ENCODE measurements at regions not wholly inside any gene's neighbourhood (a gene's known extent, or its start where the extent isn't known, plus 50 kb on each side); places are given as distances from the start of the nearest gene placed in this dataset.

DNA sequence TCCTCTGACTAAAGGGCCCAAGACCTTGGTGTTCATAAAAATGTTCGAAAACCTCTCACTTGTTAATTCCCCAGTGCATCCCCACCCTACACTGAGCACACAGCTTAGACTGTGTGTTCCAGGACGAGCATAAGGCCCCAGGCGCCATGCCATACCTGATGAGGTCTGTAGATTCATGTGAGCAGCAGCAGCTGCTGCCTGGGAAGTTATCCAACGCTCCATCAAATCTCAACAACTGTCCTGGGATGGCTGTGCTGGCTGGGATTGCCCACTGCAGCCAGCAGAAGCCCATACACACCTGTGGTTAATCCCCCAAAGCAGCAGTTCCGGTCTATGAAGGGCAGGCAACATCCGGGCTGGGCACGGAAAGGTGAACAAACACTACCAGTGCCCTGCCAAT, 391.2 kb downstream of the IL20RB start:
- Mint-ChIP-seq H3K27me3 (no peaks in the 10 kb centered on the region), H3K4me3 (no peak overlapping the region), H3K36me3 (no peaks in the 10 kb centered on the region), H3K9me3 (peaks cover 0 to 10% (median 4%) of the 10 kb centered on the region in 8 donors), H3K4me1 (no peaks in the 10 kb centered on the region), H3K27ac (no peak overlapping the region)
- Histone ChIP-seq H3K9me3 (ENCODE audit: control insufficient read depth in 1 of 2, low read length in 2 of 2) (no peaks in the 10 kb centered on the region), H3K4me3 (ENCODE audit: low read length in 2 of 2) (no peak overlapping the region), H3K27ac (ENCODE audit: low read depth, low read length) (no peak overlapping the region), H3K27me3 (ENCODE audit: insufficient read depth, low read length) (no peaks in the 10 kb centered on the region), H3K36me3 (ENCODE audit: insufficient read depth, low read length) (no peaks in the 10 kb centered on the region), H3K4me1 (ENCODE audit: insufficient read depth, low read length) (no peaks in the 10 kb centered on the region)
- ChIA-PET CTCF (ENCODE audit: partially characterized antibody) (no interaction called here), POLR2A (ENCODE audit: partially characterized antibody) (no interaction called here)
- intact Hi-C loops (cut with micrococcal nuclease) = no loop called here
- DNase-seq = no peak

DNA sequence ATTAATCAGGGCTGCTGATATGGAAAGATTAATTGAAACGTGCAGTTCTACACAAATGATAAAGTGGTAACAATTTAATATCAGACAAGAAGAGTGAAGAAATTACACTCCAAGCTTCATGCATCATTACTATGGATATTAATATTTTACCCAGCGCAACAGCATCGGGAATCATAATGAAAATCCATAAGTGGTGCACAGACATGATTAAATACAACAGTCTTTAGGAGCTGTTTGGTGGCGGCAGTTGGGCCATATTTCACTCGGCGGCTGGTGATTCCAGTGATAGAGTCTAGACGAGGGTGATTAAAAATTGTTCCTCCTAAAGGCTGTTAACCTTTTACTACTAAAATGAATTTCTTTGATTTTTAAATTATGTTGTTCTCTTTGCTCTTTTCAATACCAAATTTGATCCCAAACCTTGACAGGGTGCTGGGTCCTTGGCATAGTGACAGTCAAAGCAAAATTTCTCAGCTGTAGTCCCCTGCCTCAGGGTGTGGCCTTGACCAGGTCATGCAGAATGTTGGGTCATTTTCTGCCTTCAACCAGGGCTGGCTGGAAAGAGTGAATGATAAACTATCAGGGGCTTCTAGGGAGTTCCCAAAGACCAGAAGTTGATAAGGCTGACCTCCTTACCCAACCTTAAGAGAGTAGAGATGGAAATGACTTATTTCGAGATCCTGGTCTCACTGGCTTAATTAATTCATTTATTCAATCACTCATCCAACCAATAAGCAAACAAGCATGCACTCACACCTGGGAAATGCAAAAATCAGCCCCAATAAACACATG, 392.0 kb downstream of the IL20RB start:
- ChIA-PET POLR2A (ENCODE audit: partially characterized antibody) (no interaction called here), CTCF (ENCODE audit: partially characterized antibody) (no interaction called here)
- DNase-seq = no peak
- Histone ChIP-seq H3K27ac (ENCODE audit: low read depth, low read length) (no peak overlapping the region), H3K9me3 (ENCODE audit: control insufficient read depth in 1 of 2, low read length in 2 of 2) (no peaks in the 10 kb centered on the region), H3K27me3 (ENCODE audit: insufficient read depth, low read length) (no peaks in the 10 kb centered on the region), H3K4me1 (ENCODE audit: insufficient read depth, low read length) (no peaks in the 10 kb centered on the region), H3K36me3 (ENCODE audit: insufficient read depth, low read length) (no peaks in the 10 kb centered on the region), H3K4me3 (ENCODE audit: low read length in 2 of 2) (no peak overlapping the region)
- Mint-ChIP-seq H3K9me3 (peaks cover 0 to 10% (median 4%) of the 10 kb centered on the region in 8 donors), H3K4me3 (no peak overlapping the region), H3K27me3 (no peaks in the 10 kb centered on the region), H3K27ac (no peak overlapping the region), H3K36me3 (no peaks in the 10 kb centered on the region), H3K4me1 (no peaks in the 10 kb centered on the region)
- intact Hi-C loops (cut with micrococcal nuclease) = no loop called here

DNA sequence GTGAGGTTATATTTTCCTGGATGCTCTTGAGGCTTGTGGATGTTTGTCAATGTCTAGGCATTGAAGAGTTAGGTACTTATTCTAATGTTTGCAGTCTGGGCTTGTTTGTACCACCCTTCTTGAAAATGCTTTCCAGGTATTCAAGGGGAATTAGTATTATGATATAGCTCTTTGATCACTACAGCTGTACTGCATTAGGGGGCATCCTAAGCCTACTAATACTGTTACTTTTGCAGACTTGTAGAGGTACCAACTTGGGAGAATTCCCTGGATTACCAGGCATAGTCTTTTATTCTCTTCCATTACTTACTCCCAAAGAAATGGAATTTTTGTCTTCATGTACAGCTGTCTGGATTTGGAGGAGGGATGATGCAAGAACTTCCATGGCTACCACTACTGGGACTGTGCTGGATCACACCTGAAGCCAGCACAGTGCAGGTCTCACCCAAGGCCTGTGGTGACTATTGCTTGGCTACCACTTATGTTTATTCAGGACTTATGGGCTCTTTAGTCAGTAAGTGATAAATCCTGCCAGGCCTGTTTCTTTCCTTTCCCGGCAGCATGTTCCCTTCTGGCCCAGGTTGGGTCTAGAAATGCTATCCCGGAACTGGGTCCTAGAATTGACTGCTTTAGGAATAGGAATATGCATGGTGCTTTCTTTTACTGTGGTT, 402.9 kb downstream of the IL20RB start:
- no peaks in the 10 kb centered on the region for H3K36me3 Mint-ChIP-seq
- no peak for DNase-seq
- no peak overlapping the region for H3K27ac Mint-ChIP-seq
- H3K27me3 Mint-ChIP-seq = no peaks in the 10 kb centered on the region
- CTCF ChIA-PET (ENCODE audit: partially characterized antibody) = no interaction called here
- no peaks in the 10 kb centered on the region for H3K4me1 Mint-ChIP-seq
- H3K27me3 ChIP-seq (ENCODE audit: insufficient read depth, low read length) = no peaks in the 10 kb centered on the region
- H3K4me3 Mint-ChIP-seq = no peak overlapping the region
- POLR2A ChIA-PET (ENCODE audit: partially characterized antibody) = no interaction called here
- intact Hi-C loops (cut with micrococcal nuclease) = no loop called here
- no peak overlapping the region for H3K4me3 ChIP-seq (ENCODE audit: low read length in 2 of 2)
- H3K9me3 ChIP-seq (ENCODE audit: control insufficient read depth in 1 of 2, low read length in 2 of 2) = no peaks in the 10 kb centered on the region
- H3K9me3 Mint-ChIP-seq = peaks cover 3 to 19% (median 12%) of the 10 kb centered on the region in 8 donors
- H3K27ac ChIP-seq (ENCODE audit: low read depth, low read length) = no peak overlapping the region
- no peaks in the 10 kb centered on the region for H3K4me1 ChIP-seq (ENCODE audit: insufficient read depth, low read length)
- no peaks in the 10 kb centered on the region for H3K36me3 ChIP-seq (ENCODE audit: insufficient read depth, low read length)

DNA sequence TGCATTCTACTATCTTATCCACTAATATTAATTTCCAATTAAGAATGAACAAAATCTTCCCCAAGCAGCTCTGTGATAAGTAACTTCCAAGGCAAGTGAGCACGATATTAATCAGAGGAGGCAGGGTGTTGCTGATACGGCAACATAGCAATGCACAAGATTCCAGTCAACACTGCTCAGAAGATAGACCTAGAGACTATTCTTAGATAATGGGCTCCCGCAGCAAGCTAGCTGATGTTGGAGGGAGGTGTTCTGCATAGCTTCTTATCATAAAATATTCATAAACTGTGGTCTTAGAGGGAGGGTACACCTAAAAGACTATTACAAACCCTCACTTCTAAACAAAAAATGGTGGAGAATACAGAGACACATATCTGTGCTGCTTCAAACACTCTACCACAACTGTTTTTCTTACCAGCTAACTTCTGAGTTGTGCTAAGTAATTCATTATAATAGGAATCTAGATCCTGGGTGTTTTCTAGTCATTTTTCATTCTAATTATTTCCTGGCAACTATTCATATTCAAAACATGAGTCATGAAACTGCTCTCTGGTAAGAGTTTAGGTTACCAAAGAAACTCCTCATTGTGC, 382.0 kb upstream of the SOX14 start:
- H3K9me3 Mint-ChIP-seq = peaks cover 0 to 15% (median 4%) of the 10 kb centered on the region in 8 donors
- no peaks in the 10 kb centered on the region for H3K27me3 Mint-ChIP-seq
- CTCF ChIA-PET (ENCODE audit: partially characterized antibody) = no interaction called here
- Histone ChIP-seq H3K9me3 (ENCODE audit: control insufficient read depth in 1 of 2, low read length in 2 of 2) (no peaks in the 10 kb centered on the region), H3K36me3 (ENCODE audit: insufficient read depth, low read length) (no peaks in the 10 kb centered on the region), H3K4me1 (ENCODE audit: insufficient read depth, low read length) (no peaks in the 10 kb centered on the region), H3K27ac (ENCODE audit: low read depth, low read length) (no peak overlapping the region), H3K27me3 (ENCODE audit: insufficient read depth, low read length) (no peaks in the 10 kb centered on the region), H3K4me3 (ENCODE audit: low read length in 2 of 2) (no peak overlapping the region)
- no peaks in the 10 kb centered on the region for H3K4me1 Mint-ChIP-seq
- no peaks in the 10 kb centered on the region for H3K36me3 Mint-ChIP-seq
- H3K4me3 Mint-ChIP-seq = no peak overlapping the region
- POLR2A ChIA-PET (ENCODE audit: partially characterized antibody) = no interaction called here
- no peak overlapping the region for H3K27ac Mint-ChIP-seq
- DNase-seq = no peak
- intact Hi-C loops (cut with micrococcal nuclease) = no loop called here

DNA sequence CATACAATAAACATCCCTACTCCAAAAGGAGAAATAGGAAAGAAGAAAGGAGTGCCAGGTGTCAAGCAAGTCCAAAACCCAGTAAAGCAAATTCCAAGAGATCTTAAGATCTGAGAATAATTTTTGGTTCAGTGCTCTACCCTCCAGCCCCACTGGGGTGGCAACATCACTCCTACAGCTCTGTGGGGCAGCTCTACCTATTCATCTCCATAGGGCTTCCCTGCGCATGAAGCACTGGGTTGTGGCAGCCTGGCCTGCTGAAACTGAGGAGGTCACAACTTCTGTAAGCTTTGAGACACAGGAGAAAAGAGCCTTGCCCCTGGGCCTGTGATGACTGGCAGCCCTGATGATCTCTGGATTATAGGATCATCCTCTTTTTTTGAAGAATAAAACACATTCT, 378.2 kb upstream of the SOX14 start:
- POLR2A ChIA-PET (ENCODE audit: partially characterized antibody) = no interaction called here
- CTCF ChIA-PET (ENCODE audit: partially characterized antibody) = no interaction called here
- H3K27ac Mint-ChIP-seq = no peak overlapping the region
- Histone ChIP-seq H3K9me3 (ENCODE audit: control insufficient read depth in 1 of 2, low read length in 2 of 2) (no peaks in the 10 kb centered on the region), H3K4me1 (ENCODE audit: insufficient read depth, low read length) (no peaks in the 10 kb centered on the region), H3K27me3 (ENCODE audit: insufficient read depth, low read length) (no peaks in the 10 kb centered on the region), H3K27ac (ENCODE audit: low read depth, low read length) (no peak overlapping the region), H3K36me3 (ENCODE audit: insufficient read depth, low read length) (no peaks in the 10 kb centered on the region), H3K4me3 (ENCODE audit: low read length in 2 of 2) (no peak overlapping the region)
- no peaks in the 10 kb centered on the region for H3K36me3 Mint-ChIP-seq
- no peak overlapping the region for H3K4me3 Mint-ChIP-seq
- H3K4me1 Mint-ChIP-seq = no peaks in the 10 kb centered on the region
- no peaks in the 10 kb centered on the region for H3K27me3 Mint-ChIP-seq
- intact Hi-C loops (cut with micrococcal nuclease) = no loop called here
- H3K9me3 Mint-ChIP-seq = peaks cover 0 to 4% (median 2%) of the 10 kb centered on the region in 8 donors
- DNase-seq = no peak

DNA sequence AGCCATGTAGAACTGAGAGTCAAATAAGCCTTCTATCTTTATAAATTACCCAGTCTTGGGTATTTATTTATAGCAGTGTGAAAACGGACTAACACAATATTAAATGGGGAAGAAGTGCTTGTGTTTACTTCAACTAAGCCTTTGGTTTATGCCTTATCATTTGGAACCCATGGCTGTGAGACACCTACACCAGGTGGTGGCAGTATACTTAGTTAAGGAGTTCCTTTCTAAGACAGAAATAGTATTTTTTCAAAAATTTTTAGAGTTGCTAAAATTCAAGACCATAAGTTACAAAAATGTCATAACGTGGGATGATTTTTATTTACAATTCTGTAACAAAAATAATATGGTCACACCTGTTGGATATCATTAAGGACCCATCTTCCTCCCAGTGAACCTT, 354.5 kb upstream of the SOX14 start:
- DNase-seq = no peak
- POLR2A ChIA-PET (ENCODE audit: partially characterized antibody) = no interaction called here
- H3K9me3 Mint-ChIP-seq = peaks cover 0 to 5% (median 2%) of the 10 kb centered on the region in 8 donors
- H3K4me3 Mint-ChIP-seq = no peak overlapping the region
- no peak overlapping the region for H3K27ac Mint-ChIP-seq
- no peak overlapping the region for H3K4me3 ChIP-seq (ENCODE audit: low read length in 2 of 2)
- H3K36me3 ChIP-seq (ENCODE audit: insufficient read depth, low read length) = no peaks in the 10 kb centered on the region
- H3K27ac ChIP-seq (ENCODE audit: low read depth, low read length) = no peak overlapping the region
- no peaks in the 10 kb centered on the region for H3K4me1 ChIP-seq (ENCODE audit: insufficient read depth, low read length)
- CTCF ChIA-PET (ENCODE audit: partially characterized antibody) = no interaction called here
- no peaks in the 10 kb centered on the region for H3K36me3 Mint-ChIP-seq
- H3K27me3 ChIP-seq (ENCODE audit: insufficient read depth, low read length) = no peaks in the 10 kb centered on the region
- H3K27me3 Mint-ChIP-seq = no peaks in the 10 kb centered on the region
- intact Hi-C loops (cut with micrococcal nuclease) = no loop called here
- no peaks in the 10 kb centered on the region for H3K4me1 Mint-ChIP-seq
- H3K9me3 ChIP-seq (ENCODE audit: control insufficient read depth in 1 of 2, low read length in 2 of 2) = no peaks in the 10 kb centered on the region

DNA sequence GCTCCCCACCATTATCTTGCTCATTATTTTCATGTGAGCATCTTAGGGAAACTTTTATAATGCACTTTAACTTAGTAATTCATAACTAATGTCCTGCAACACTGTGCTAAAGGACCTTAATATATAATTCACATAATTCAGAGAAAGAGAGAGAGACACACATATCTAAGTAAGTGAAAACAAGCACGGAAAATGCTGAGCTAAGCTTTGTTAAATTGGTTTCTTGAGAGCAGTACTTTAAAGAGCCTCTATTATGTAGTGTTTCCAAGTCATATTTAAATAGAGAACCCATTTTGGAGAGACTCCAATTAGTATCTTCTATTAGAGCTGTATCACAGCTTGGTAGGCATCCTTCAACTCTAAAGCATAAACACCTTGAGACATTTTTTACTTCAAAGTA, 354.1 kb upstream of the SOX14 start:
- Histone ChIP-seq H3K9me3 (ENCODE audit: control insufficient read depth in 1 of 2, low read length in 2 of 2) (no peaks in the 10 kb centered on the region), H3K4me1 (ENCODE audit: insufficient read depth, low read length) (no peaks in the 10 kb centered on the region), H3K27ac (ENCODE audit: low read depth, low read length) (no peak overlapping the region), H3K4me3 (ENCODE audit: low read length in 2 of 2) (no peak overlapping the region), H3K36me3 (ENCODE audit: insufficient read depth, low read length) (no peaks in the 10 kb centered on the region), H3K27me3 (ENCODE audit: insufficient read depth, low read length) (no peaks in the 10 kb centered on the region)
- ChIA-PET CTCF (ENCODE audit: partially characterized antibody) (no interaction called here), POLR2A (ENCODE audit: partially characterized antibody) (no interaction called here)
- DNase-seq = no peak
- Mint-ChIP-seq H3K9me3 (peaks cover 0 to 5% (median 2%) of the 10 kb centered on the region in 8 donors), H3K4me1 (no peaks in the 10 kb centered on the region), H3K27me3 (no peaks in the 10 kb centered on the region), H3K36me3 (no peaks in the 10 kb centered on the region), H3K27ac (no peak overlapping the region), H3K4me3 (no peak overlapping the region)
- intact Hi-C loops (cut with micrococcal nuclease) = no loop called here

Measured in CD4-positive, alpha-beta memory T cell (primary cell).